GM12891 (cell line): ENCODE measurements at regions not wholly inside any gene's neighbourhood (a gene's known extent, or its start where the extent isn't known, plus 50 kb on each side); places are given as distances from the start of the nearest gene placed in this dataset.

ENCODE experiments used
- POLR2A ChIP-seq: IDR thresholded peaks from 2 replicates; pipeline ENCODE4 v1.6.1; 2011; ENCODE audit warnings: low read depth, low read length, control low read depth
- POLR2AphosphoS5 ChIP-seq: IDR thresholded peaks from 2 replicates; pipeline ENCODE4 v1.6.1; 2011; ENCODE audit warnings: low read depth, low read length, control low read depth
- POU2F2 ChIP-seq: IDR thresholded peaks from 2 replicates; pipeline ENCODE4 v1.6.1; 2011; ENCODE audit warnings: low read depth, mild to moderate bottlenecking, control low read depth, low read length, moderate library complexity
- SPI1 ChIP-seq: IDR thresholded peaks from 2 replicates; pipeline ENCODE4 v1.6.1; 2011; ENCODE audit warnings: low read depth, low read length, control low read depth
- TAF1 ChIP-seq: IDR thresholded peaks from 2 replicates; pipeline ENCODE4 v1.6.1; 2011; ENCODE audit warnings: low read depth, low read length, control low read depth

DNA sequence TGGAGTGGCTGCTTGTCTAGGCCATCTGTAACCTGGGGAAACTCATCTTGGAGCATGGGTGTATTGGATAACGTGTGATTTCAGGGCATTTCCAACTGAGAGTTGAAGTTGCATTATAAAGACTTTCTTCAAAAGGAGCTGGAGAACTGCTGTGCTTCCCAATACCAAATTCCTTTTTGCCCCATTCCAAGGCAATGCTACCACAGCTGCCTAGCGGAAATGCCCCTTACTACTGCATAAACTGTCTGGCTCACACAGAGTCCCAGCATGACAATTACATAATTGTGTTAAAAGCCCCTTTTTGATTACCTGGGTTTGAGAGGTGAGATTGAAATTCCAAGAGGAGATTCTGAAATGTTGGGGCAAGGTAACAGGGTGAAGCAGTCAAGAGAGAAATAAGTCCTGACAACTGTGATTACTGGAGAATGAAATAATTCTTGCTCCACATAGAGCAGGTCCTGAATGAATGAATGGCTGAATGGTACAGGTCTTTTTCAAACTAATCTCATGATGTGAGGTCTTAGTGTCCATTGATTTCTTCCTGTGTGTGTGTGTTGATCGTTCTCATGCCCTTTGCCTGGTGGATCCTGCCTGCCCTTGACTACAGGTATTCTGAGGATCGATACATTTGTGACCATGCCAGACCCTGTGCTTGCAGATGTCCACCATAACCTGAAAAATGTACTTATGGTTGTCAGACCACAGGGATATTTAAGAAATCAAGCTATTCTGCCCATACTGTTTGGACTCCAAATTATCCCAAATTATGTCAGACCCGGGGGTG, 386.5 kb downstream of the GRIN2B start:
- no peak for TF ChIP-seq SPI1
- no peak for TF ChIP-seq POLR2A
- TF ChIP-seq POLR2AphosphoS5 = no peak
- TF ChIP-seq TAF1 = no peak
- TF ChIP-seq POU2F2 = no peak
